ENCODE measurements at regions not wholly inside any gene's neighbourhood (a gene's known extent, or its start where the extent isn't known, plus 50 kb on each side); places are given as distances from the start of the nearest gene placed in this dataset.

DNA sequence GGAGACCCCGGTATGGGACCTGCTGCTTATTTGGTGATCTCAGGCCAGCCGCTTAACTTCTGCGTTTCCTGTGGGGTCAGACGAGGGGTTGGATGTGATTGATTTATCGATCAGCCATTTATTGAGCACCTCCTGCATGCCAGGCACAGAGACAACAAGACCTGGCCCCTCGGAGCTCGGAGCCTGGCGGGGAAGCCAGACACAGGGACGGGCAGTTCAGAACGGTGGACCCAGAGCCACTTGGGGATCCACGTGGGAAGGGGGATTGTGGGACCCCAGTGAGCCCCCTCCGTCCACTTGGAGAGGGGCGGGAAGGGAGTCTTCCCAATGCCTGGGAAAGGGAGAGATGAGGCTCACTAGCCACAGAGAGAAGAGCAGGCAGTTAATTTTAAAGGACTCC is 84.7 kb upstream of the CIBAR2 start:
- intact Hi-C loops (cut with micrococcal nuclease; ENCODE audit: unreplicated experiment), result no loop called here
- Histone ChIP-seq H4K20me1 (ENCODE audit: insufficient read depth) (no peaks in the 10 kb centered on the region; the same call in 1 of the 2 replicates), H3K79me2 (ENCODE audit: low read depth) (no peaks in the 10 kb centered on the region), H3K9me2 (ENCODE audit: insufficient read depth) (no peaks in the 10 kb centered on the region), H3K27me3 (ENCODE audit: insufficient read depth, low read depth) (no peaks in the 10 kb centered on the region), H3K4me1 (replicated peaks; ENCODE audit: insufficient read depth) (no peaks in the 10 kb centered on the region), H3K4me3 (no peak overlapping the region), H2AFZ (no peak overlapping the region), H3K36me3 (ENCODE audit: low read depth) (no peaks in the 10 kb centered on the region), H3K27ac (no peak overlapping the region), H3F3A (ENCODE audit: insufficient read depth, low read depth) (no peaks in the 10 kb centered on the region; the same call in 1 of the 2 replicates), H3K9me3 (ENCODE audit: insufficient read depth, low read depth) (no peaks in the 10 kb centered on the region), H3K4me2 (no peak overlapping the region)
- BruUV-seq (replicated peaks), result no TSS peak
- TF ChIP-seq, protein P1, sequence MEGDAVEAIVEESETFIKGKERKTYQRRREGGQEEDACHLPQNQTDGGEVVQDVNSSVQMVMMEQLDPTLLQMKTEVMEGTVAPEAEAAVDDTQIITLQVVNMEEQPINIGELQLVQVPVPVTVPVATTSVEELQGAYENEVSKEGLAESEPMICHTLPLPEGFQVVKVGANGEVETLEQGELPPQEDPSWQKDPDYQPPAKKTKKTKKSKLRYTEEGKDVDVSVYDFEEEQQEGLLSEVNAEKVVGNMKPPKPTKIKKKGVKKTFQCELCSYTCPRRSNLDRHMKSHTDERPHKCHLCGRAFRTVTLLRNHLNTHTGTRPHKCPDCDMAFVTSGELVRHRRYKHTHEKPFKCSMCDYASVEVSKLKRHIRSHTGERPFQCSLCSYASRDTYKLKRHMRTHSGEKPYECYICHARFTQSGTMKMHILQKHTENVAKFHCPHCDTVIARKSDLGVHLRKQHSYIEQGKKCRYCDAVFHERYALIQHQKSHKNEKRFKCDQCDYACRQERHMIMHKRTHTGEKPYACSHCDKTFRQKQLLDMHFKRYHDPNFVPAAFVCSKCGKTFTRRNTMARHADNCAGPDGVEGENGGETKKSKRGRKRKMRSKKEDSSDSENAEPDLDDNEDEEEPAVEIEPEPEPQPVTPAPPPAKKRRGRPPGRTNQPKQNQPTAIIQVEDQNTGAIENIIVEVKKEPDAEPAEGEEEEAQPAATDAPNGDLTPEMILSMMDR (conservative IDR thresholded peaks at IDR 0.05), result no peak
- no peak for TF ChIP-seq EZH2 (IDR thresholded peaks at IDR 0.05; ENCODE audit: low read depth)
- CTCF ChIA-PET, result no interaction called here
- POLR2A ChIA-PET (ENCODE audit: unreplicated experiment), result no interaction called here
- no peak for DNase-seq

DNA sequence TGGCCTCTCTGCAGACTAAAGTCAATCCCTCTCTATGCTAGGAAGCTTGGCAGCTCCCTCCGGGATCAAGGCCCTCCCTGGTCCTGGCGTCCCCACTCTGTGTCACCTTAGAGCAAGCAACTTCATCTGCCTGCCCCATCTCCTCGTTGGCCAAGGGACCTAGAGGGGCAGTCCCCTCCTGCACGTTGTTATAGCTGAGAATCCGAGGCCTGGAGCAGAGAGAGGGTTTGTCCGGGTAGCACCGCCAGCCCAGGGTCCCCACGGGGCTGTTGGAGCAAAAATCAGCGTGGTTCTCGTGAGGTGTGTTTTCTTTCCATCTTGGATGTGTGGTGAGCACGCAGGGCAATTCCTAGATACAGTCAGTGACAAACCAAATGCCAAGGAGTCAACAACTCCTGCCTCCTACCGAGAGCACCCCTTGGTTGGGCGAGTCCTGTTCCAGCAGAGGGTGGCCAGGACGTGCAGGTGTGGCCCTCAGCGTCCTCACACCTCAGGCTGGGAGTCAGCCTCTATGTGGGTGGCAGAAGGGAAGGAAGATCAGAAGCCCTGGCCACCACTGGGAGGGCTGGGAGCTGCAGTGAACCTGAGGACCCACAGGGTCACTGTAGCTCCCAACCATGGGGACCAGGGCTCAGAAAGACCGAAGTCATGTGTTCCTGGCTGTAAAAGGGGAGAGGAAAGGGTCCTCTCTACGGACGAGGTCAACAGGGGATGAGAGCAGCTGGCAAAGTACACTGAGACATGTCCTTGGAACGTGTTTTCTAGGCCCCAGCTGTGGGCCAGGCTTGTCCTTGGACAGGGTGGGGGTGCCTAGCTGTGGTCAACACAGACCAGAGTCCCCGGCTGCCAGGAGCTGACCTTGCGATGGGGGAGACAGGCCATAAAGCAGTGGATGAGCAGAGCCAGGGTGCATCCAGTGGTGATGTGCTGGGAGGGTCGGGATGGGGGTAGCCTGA is 85.6 kb upstream of the CIBAR2 start:
- Histone ChIP-seq H4K20me1 (ENCODE audit: insufficient read depth) (no peaks in the 10 kb centered on the region; the same call in 1 of the 2 replicates), H3K79me2 (ENCODE audit: low read depth) (no peaks in the 10 kb centered on the region), H3K4me3 (no peak overlapping the region), H3K4me2 (no peak overlapping the region), H3K27ac (no peak overlapping the region), H3K9me3 (ENCODE audit: insufficient read depth, low read depth) (no peaks in the 10 kb centered on the region), H3F3A (ENCODE audit: insufficient read depth, low read depth) (no peaks in the 10 kb centered on the region; the same call in 1 of the 2 replicates), H2AFZ (no peak overlapping the region), H3K36me3 (ENCODE audit: low read depth) (no peaks in the 10 kb centered on the region), H3K27me3 (ENCODE audit: insufficient read depth, low read depth) (no peaks in the 10 kb centered on the region), H3K4me1 (replicated peaks; ENCODE audit: insufficient read depth) (no peaks in the 10 kb centered on the region), H3K9me2 (ENCODE audit: insufficient read depth) (no peaks in the 10 kb centered on the region)
- no peak for DNase-seq
- BruUV-seq (replicated peaks), result no TSS peak
- ChIA-PET CTCF (no interaction called here), POLR2A (ENCODE audit: unreplicated experiment) (no interaction called here)
- intact Hi-C loops (cut with micrococcal nuclease; ENCODE audit: unreplicated experiment), result no loop called here
- TF ChIP-seq, protein P1 (conservative IDR thresholded peaks at IDR 0.05), result no peak
- no peak for TF ChIP-seq EZH2 (IDR thresholded peaks at IDR 0.05; ENCODE audit: low read depth)

DNA sequence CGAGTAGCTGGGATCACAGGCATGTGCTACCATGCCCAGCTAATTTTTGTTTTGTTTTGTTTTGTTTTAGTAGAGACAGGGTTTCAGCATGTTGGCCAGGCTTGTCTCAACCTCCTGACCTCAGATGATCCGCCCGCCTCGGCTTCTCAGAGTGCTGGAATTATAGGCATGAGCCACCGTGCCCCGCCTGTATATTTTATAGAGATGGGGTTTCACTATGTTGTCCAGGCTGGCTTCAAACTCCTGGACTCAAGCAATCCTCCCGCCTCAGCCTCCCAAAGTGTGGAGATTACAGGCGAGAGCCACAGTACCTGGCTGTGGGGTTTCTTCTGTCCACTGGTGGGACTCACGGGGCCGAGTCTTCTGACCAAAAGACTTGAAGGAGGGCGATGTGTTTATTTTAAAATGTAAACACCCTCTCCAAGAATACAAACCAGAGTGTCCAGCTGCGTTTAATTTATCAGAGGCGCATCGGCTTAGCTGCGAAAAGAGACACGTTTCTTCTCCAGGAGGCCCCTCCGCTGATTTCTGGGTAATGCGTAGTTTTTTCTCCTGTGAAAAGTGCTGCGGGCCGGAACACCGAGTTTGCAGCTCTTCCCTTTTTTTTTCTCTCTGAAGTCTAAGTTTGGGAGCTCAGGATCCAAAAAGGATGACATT is 86.9 kb upstream of the CIBAR2 start:
- TF ChIP-seq, protein P1 (conservative IDR thresholded peaks at IDR 0.05), result no peak
- no peak for TF ChIP-seq EZH2 (IDR thresholded peaks at IDR 0.05; ENCODE audit: low read depth)
- no peaks in the 10 kb centered on the region for H3K27me3 ChIP-seq (ENCODE audit: insufficient read depth, low read depth)
- no peak overlapping the region for H3K4me3 ChIP-seq
- no peak overlapping the region for H3K27ac ChIP-seq
- intact Hi-C loops (cut with micrococcal nuclease; ENCODE audit: unreplicated experiment), result no loop called here
- H2AFZ ChIP-seq, result no peak overlapping the region
- no peaks in the 10 kb centered on the region for H3K9me3 ChIP-seq (ENCODE audit: insufficient read depth, low read depth)
- H3K36me3 ChIP-seq (ENCODE audit: low read depth), result no peaks in the 10 kb centered on the region
- no peak overlapping the region for H3K4me2 ChIP-seq
- H3K9me2 ChIP-seq (ENCODE audit: insufficient read depth), result no peaks in the 10 kb centered on the region
- H4K20me1 ChIP-seq (ENCODE audit: insufficient read depth), result no peaks in the 10 kb centered on the region; the same call in 1 of the 2 replicates
- POLR2A ChIA-PET (ENCODE audit: unreplicated experiment), result no interaction called here
- H3K4me1 ChIP-seq (replicated peaks; ENCODE audit: insufficient read depth), result no peaks in the 10 kb centered on the region
- peak in 1 of 2 experiments; percentile 32 for DNase-seq
- no peaks in the 10 kb centered on the region for H3K79me2 ChIP-seq (ENCODE audit: low read depth)
- CTCF ChIA-PET, result no interaction called here
- peaks cover under 1% of the 10 kb centered on the region; the same call in 1 of the 2 replicates for H3F3A ChIP-seq (ENCODE audit: insufficient read depth, low read depth)
- no TSS peak for BruUV-seq (replicated peaks)

Data from PC-9 (cell line).